WERI-Rb-1 (cell line): ENCODE measurements at regions not wholly inside any gene's neighbourhood (a gene's known extent, or its start where the extent isn't known, plus 50 kb on each side); places are given as distances from the start of the nearest gene placed in this dataset.

ENCODE experiments used
- DNase-seq: peaks from one replicate; pipeline ENCODE4 v3.0.0-alpha.2; 2020
- H3K27ac ChIP-seq: fragments of 250-450 bp; sonication (Bioruptor Pico); 2 replicates; pipeline ENCODE4 v1.5.1; 2020; ENCODE audit warnings: mild to moderate bottlenecking, moderate library complexity
- H3K27me3 ChIP-seq: fragments of 250-450 bp; sonication (Bioruptor Pico); 2 replicates; pipeline ENCODE4 v1.5.1; 2021; ENCODE audit warnings: mild to moderate bottlenecking, low read depth, moderate library complexity; ENCODE audit not compliant: insufficient read depth, severe bottlenecking
- H3K36me3 ChIP-seq: fragments of 250-450 bp; sonication (Bioruptor Pico); 2 replicates; pipeline ENCODE4 v1.5.1; 2020; ENCODE audit warnings: mild to moderate bottlenecking, moderate library complexity
- H3K4me3 ChIP-seq: 2 replicates; pipeline ENCODE4 v1.5.1; 2011; ENCODE audit warnings: low read depth, mild to moderate bottlenecking, control low read depth, low read length
- H3K9me3 ChIP-seq: fragments of 250-450 bp; sonication (Bioruptor Pico); 2 replicates; pipeline ENCODE4 v1.5.1; 2021; ENCODE audit warnings: mild to moderate bottlenecking, moderate library complexity; ENCODE audit not compliant: severe bottlenecking
- CTCF ChIP-seq: IDR thresholded peaks from 2 replicates; pipeline ENCODE4 v1.5.1; 2011; ENCODE audit warnings: low read depth, mild to moderate bottlenecking, control low read depth, inconsistent platforms, low read length

- no peak for DNase-seq
- Histone ChIP-seq H3K4me3 (no peak overlapping the region), H3K9me3 (no peaks in the 10 kb centered on the region), H3K27ac (no peak overlapping the region), H3K36me3 (no peaks in the 10 kb centered on the region), H3K27me3 (no peaks in the 10 kb centered on the region)
- TF ChIP-seq CTCF = no peak
Measured at GRCh38 chr12:14065616-14066015, 84.2 kb upstream of the GRIN2B start.

GRCh38 chr12:14066021-14066420 is 84.6 kb upstream of the GRIN2B start:
- Histone ChIP-seq H3K9me3 (no peaks in the 10 kb centered on the region), H3K4me3 (no peak overlapping the region), H3K36me3 (no peaks in the 10 kb centered on the region), H3K27ac (no peak overlapping the region), H3K27me3 (no peaks in the 10 kb centered on the region)
- no peak for DNase-seq
- no peak for TF ChIP-seq CTCF

GRCh38 chr12:14068961-14069360 is 87.6 kb upstream of the GRIN2B start:
- Histone ChIP-seq H3K36me3 (no peaks in the 10 kb centered on the region), H3K9me3 (no peaks in the 10 kb centered on the region), H3K27me3 (no peaks in the 10 kb centered on the region), H3K27ac (no peak overlapping the region), H3K4me3 (no peak overlapping the region)
- DNase-seq = no peak
- TF ChIP-seq CTCF = no peak

GRCh38 chr12:14071833-14072232 is 90.4 kb upstream of the GRIN2B start:
- DNase-seq = no peak
- H3K9me3 ChIP-seq = no peaks in the 10 kb centered on the region
- H3K27me3 ChIP-seq = no peaks in the 10 kb centered on the region
- no peak overlapping the region for H3K4me3 ChIP-seq
- no peak for TF ChIP-seq CTCF
- H3K36me3 ChIP-seq = no peaks in the 10 kb centered on the region
- H3K27ac ChIP-seq = no peak overlapping the region

- no peak for DNase-seq
- H3K27me3 ChIP-seq = no peaks in the 10 kb centered on the region
- no peak overlapping the region for H3K27ac ChIP-seq
- no peak for TF ChIP-seq CTCF
- no peak overlapping the region for H3K4me3 ChIP-seq
- H3K36me3 ChIP-seq = no peaks in the 10 kb centered on the region
- H3K9me3 ChIP-seq = no peaks in the 10 kb centered on the region
Measured at GRCh38 chr12:14072987-14073386, 91.6 kb upstream of the GRIN2B start.

- Histone ChIP-seq H3K27ac (no peak overlapping the region), H3K36me3 (no peaks in the 10 kb centered on the region), H3K4me3 (no peak overlapping the region), H3K27me3 (no peaks in the 10 kb centered on the region), H3K9me3 (no peaks in the 10 kb centered on the region)
- TF ChIP-seq CTCF = no peak
- DNase-seq = no peak
Measured at GRCh38 chr12:14075797-14076393, 94.5 kb upstream of the GRIN2B start.
